HPDE6-E6E7 (cell line): ENCODE measurements at regions not wholly inside any gene's neighbourhood (a gene's known extent, or its start where the extent isn't known, plus 50 kb on each side); places are given as distances from the start of the nearest gene placed in this dataset.

Experiments used
- DNase-seq: peaks from one replicate; pipeline ENCODE4 v3.0.0; 2011; ENCODE audit warnings: missing footprints; ENCODE audit errors: extremely low spot score

DNA sequence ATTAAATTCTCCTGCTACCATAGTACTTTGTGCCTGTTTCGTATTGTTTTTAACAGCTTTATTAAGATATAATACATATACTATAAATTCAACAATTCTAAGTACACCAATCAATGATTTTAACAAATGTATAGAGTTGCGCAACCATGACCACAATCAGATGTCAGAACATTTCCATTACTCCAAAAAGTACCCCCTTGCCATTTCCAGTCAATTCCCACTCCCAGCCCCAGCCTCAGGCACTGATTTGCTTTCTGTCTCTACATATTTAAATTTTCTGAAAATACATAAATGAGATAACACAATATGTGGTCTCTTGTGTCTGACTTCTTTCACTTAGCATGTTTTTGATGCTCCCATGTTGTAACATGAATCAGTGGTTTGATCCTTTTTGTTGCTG lies 193.9 kb downstream of the FIGN start:
- DNase-seq = no peak

DNA sequence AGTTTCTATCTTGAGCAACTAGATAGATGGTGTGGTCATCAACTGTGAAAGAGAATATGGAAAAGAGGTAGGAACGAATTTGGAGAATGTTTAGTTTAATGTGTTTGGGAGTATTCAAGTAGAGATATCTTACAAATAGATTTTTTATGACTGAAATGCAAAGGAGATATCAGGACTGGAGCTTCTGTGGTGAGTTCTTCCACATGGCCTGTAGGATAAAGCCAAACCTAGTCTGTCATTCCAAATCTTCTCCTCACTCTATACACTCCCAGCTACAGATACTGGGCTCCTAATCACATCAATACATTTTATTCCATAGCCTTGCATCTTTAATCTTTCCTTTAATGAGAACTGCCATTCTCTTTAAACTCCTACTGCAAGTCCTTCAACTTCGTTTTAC lies 194.3 kb downstream of the FIGN start:
- DNase-seq = no peak

DNA sequence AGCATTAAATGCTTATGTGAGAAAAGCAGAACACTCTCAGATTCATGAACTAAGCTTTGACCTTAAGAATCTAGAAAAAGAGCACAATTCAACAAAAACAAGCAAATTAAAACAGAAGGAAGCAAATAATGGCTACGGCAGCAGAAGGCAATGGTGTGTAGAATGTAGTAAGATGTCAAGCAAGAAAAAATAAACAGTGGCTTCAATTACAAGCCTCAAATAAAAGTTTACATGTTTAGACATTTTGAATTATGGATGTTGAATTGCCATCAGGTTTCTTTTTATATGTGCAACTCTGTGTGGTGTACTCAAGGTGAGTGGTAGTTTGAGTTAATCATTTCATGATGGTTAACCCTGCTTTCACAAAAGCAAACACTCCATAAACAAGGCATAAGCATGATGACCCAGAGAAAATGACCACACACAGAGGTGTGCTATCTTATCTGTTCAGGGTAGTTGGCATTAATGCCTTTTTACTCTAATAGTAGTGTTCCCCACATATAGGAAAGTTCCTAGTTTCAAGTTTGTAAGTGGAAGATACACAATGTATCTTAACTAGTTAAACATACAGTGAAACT lies 207.1 kb downstream of the FIGN start:
- no peak for DNase-seq

DNA sequence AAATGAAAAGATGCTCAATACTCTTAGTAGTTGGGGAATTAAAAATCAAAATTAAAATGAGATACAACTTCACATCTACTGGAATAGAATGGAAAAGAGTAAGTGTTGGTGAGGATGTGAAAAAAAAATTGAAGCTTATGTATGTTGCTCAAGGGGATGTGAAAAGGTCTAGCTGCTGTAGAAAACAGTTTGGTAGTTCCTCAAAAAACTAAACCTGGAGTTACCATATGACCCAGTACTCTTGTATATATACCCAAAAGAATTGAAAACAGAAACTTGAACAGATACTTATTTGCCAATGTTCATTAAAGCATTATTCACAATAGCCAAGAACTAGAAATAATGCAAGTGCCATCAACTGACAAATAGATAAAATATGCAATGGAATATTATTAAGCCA lies 208.4 kb downstream of the FIGN start:
- no peak for DNase-seq

DNA sequence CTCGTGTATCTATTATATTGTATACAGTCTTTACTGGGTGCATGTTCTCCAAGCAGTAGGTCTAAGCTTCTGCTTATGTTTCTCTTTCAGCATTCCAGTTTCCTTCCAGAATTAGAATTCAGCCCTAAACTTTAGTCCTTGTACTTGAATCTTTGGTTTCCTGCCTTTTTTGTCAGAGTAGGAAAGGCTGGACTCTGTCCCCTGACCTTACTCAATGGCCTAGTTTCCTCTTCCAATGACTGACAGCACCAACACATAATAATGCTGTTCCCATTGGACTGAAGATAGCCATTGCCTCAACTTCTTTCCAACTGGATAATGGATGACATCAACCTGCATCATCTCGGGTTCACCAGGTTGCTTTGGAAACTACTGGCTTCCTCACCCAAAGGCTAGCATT lies 217.0 kb downstream of the FIGN start:
- DNase-seq = no peak

DNA sequence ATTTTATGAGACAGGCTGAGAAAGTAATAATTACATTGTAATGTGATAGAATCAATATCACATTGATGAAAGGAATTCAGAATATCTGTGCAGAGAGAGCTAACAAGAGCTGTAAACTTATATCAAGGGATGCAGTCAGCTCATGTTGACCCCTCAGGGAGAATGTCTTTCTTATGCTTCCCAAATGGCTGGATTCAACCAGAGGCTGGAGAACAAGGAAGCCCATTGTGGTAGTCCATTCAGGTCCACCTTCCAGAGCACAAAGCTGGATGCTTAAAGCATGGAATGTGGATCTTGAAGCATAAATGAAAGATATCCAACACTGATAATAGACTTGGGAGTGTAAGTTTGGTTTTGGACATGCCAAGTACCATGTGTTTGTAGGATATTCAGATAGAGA lies 220.0 kb downstream of the FIGN start:
- no peak for DNase-seq

DNA sequence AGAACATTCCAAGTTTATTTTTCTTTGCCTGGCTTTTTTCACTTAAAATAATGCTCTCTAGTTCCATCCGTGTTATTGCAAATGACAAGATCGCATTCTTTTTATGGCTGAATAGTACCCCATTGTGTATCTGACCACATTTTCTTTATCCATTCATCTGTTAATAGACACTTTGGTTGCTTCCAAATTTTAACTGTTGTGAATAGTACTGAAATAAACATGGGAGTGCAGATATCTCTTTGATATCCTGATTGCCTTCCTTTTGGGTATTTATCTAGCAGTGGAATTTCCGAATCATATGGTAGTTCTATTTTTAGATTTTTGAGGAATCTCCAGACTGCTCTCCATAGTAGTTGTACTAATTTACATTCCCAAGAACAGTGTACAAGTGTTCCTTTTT lies 230.5 kb downstream of the FIGN start:
- DNase-seq = no peak

DNA sequence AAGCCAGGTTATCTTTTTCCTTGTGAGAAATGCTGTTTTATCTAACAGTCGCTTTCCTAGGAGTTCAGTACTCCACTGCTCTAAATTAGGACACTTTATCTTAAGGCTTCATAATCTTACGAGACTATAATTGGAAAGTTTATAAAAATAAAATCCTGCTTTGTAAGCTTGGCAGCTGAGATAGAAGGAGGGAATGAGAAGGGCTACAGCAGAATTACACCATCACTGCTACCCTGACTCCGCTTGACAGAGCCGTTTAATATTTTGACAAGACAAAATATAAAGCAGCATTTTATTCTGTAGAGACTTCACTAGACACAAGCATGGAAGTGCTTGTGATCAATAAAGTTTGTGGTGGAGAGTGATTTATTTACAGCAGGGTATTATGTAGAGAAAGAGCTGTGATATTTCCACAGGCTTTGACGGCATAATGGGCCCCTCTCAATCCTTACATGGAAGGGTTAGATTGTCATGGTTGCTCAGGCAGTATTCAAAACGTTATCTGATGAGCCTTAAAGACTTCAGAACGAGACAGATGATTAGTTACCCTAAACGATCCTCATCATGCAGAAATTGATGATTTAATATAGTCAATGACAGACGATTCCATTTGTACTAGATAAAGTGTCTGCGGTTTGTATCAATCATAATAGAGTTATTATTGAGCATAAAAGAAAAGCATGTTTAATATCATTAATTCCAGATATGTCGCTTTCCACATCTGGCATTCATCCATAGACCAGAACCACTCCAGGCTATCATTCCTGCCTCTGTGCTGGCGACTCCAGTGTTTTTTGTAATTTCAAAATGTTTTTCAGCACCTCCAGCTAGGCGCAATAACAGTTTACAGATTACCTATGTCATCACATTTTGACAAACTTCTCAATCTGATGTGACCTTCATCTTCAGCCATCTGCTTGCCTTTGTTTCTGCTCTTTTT lies 242.2 kb downstream of the FIGN start:
- no peak for DNase-seq

DNA sequence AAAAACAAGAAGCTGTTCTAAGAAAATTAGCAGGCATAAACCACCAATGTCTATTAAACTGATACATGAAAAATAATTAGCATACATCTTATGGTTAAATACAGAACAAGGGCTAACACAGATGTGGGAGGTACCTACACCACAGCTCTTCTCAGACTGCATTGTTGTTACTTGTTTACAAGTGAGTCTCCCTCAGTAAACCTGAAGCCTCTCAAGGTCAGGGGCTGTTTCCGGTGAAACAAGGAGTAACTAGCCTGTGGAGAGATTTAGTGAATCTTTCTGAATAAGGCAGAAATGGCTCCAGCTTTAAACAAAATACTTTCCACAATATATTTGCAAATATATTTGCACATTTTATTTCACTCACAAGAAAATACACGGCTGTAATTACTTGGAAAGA lies 244.0 kb downstream of the FIGN start:
- no peak for DNase-seq

DNA sequence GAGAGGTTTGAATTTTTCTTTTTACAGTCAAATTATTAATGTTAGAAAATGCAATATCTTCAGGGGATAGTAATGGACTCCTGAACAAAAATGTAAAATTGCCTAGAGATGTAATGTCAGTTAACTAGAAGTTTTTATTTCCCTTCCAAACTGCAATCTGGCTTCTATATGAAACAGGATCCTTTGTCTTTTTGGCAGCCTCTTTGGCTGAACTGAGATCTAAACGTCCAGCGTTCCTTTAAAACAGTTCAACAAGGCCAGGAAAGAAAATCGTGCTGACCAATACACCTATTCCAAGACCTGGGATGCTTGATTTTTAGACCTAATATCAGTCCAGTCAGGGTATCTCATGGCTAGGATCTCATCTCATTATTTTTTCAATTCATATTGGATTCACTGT lies 245.5 kb downstream of the FIGN start:
- DNase-seq = no peak

DNA sequence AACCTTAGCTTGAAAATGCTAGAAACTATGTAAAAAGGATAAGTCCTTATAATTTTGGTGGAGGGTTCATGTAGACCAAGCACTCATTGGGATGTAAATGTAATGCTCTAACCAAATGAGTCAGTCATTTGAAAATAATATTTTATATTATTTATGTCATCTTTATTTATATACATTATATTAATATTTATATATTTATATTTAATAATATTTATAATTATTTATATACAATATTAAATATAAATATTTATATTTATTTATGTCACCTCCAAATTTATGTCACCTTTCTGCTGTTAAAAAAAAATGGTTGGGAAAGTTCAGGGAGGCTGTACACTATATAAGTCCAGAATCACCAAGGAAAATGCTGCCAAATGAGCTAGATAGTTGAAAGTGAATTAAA lies 254.3 kb downstream of the FIGN start:
- DNase-seq = no peak

DNA sequence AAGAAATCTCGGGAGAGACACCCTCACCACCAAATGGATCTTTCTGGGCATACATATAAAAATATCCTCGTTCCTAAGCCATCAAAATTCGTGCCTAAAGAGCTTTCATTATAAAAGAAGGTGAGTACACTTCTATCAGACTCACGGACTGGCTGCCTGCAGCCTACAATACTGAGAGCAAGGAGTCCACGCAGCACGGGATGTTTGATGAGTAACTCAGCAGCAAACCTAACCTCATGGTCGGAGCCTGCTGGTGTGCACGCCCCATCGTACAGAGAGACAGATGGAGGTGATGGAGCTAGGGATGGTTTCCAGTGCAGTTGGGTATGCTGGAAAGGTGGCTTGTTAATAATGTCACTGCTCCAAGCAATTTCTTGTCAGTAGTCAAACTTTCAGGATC lies 256.2 kb downstream of the FIGN start:
- DNase-seq = no peak

DNA sequence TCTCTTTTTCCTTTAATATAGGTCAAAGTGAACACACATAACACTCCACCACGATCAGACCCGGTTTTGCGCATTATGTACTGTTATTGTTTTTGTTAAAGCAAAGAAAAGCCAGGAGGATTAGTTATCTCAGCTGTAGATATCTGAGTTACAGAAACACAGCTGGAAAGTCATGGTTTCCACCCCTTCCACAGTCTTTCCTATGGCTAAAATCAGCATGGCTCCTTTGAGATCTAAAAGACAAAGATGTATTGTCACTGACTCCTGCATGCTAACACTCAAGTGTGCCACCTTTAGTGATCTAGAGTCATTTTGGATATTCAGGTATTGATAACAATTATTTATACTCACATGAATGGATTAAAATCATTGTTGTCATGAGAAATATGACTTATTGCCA lies 260.0 kb downstream of the FIGN start:
- DNase-seq = no peak

DNA sequence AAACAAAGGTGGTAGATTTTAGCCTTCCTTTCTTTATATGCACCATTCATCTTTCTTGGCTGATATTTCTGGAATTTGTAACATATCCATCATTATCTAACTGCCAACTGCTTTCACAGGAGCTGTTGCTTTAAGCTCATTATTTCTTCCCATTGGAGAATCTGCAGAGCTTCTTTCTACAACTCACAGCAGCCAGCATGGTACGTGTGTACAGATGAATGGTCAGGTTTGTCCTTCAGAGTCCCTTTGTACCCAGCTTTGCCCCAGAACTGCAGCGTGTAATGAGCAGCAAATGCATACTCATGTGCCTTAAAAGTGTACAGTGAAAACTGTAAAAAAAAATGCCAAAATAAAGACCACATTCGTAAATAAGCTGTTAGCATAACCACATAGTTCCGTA lies 260.9 kb downstream of the FIGN start:
- no peak for DNase-seq

DNA sequence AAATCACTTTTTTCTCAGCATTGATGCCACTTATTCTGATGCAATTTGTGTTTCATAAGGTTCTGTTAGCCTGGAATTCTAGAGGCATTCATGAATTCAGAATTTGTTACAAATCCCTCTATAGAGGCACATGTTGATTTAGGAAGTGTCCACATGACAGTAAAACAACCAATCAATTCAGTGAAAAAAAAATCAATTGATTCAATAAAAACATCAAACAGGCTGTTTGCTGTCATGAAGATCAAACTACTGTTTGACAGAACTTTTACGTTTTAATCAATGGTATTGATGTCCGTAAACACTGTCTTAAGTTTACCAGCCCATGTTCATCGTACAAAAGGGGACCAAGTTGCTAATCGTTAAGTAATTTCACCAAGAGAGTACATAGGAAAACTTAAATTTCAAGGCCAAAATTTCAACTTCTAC lies 261.5 kb downstream of the FIGN start:
- DNase-seq = no peak

DNA sequence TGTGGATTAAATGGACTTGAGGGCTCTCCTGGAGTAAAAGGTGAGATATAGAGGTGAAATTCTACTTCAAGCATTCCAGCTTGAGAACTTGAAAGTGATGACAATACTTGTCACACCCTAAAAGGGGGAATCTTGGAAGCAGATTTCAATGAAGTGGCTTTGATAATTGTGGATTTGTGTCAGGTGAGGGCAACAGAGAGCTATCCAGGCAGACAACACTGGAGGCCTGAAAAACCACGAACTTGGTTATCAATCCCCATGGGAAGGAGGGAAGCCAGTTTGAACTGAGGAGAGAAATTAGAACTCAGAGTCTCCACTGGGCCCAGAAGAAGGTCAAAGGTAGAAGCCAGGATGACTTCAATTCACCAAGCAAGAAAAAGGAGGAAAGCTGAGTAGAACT lies 263.9 kb downstream of the FIGN start:
- peak; percentile 2 for DNase-seq

DNA sequence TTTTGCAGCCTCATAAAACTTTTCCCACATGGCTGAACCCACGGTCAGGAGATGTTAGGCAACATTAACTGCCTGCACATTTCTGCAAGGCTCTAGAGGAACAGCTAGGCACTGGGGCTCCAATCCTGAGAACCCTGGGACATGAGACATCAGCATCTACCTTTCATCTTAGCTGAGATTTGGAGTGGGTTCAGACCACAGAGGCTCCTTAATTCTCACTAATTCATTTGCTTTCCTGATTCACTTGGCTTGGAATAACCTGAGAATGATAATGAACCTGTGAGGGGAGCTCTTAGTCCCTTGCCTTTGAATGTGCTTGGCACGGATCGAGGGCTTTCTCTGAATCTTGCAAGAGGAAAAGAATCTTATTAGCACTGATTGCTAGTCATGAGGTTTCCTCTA lies 266.2 kb downstream of the FIGN start:
- no peak for DNase-seq

DNA sequence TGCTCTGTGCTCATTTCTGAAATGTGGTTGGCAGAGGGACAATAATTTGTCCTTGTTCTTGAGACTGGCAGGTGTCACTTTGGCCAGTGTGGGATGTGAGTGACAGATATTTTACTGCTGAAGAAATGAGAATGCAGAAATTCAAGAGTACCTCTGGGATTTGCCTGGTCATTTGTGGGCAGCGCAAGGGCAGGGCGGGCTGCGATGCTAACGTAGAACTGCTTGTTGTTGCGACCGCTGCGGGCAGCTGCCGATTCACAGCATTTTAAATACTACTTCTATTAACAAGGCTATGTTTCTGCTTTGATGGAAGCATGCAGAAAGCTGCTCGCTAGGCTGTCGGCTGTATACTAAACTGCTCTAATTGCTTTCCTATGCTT lies 268.6 kb downstream of the FIGN start:
- DNase-seq = no peak

DNA sequence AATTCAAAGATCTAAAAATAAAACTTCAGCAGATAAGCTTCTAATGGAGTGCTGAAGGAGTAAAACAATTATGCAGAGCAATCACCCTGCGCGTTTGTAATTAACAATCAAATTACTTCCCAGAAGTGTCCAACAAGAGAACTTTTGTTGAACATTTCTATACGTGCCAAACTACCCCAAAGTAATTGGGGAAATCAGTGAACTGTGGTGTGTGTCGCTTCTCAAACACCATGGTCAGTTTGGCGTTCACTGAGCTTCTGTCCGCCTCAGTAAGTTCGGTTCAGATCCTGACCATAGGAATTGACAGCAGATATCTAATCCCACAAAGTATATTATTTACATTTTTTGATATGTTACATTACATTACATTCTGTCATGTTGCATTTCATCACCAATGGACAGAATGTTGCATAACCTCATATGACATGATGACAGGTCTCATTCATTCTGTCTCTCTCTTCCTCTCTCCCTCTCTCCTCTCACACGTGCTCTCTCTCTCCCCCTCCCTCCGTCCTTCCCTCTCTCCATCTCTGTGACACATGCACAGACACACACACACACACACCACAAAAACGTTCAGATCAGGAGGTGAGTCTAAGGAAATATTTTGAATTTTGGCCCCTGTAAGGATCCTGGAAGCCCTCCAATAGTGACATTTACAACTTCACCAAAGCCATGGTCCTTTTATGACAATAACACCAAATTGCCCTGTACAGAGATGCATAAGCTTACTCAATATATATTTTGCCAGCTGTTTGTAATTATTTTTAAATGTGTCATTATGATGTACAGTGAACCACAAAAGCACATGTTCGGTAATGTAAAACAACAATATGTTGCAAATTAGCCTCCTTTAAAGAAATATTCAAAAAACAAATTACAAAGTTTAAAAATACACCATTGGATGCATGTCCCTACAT lies 269.2 kb downstream of the FIGN start:
- no peak for DNase-seq

DNA sequence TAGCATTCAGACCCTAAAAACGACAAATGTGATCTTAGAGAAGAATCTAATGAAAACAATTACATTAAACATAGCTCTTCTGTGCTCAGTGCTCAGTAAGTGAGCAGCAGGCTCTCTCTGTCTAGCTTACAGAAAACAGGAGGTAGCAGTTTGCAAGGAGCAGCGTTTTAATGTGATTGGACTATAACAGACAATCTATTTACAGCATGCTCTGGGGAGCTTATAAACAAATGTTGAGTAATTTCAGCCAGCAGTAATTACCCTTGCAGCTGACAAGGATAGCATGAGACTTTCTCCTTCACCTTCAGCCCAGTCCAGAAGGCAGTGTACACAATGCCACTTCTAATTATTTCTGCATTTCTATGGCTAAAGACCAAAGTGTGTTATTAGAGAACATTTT lies 270.4 kb downstream of the FIGN start:
- DNase-seq = no peak

DNA sequence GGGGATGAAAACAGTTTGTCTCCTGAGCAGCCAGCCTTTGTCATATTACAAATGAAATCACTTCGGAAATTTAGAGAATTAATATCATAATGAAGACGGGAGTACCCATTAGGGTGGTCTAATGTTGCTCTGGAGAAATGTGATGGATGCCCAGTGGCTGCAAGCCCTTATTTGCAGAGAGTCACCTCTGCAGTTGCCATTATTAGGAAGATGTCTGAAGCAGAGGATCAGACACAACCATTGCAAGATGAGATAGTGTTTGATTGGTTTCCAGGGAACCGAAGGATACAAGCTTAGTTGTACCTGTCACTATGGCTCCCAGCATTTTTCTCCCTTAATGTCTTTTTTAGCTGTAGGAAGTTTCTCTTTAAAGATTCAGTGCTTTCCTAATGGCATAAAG lies 272.4 kb downstream of the FIGN start:
- DNase-seq = no peak

DNA sequence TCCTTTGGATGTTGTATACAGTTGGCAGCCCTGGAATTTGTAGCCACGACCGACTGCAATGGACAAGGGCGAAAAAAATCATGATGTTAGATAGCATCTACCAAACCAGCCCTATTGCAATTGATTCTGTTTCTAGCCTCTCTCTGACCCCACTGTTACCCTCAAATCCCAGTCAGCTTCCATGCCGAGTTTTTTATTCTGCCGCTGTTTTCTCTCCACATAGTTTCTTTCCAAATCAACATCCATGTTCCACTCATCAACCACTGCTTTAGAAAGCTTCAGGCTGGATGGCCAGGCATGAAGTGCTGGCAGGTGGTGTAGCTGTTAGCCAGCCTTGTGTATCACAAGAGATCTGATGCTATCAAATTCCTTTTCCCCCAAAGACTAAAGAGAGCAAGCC lies 272.8 kb downstream of the FIGN start:
- DNase-seq = no peak

DNA sequence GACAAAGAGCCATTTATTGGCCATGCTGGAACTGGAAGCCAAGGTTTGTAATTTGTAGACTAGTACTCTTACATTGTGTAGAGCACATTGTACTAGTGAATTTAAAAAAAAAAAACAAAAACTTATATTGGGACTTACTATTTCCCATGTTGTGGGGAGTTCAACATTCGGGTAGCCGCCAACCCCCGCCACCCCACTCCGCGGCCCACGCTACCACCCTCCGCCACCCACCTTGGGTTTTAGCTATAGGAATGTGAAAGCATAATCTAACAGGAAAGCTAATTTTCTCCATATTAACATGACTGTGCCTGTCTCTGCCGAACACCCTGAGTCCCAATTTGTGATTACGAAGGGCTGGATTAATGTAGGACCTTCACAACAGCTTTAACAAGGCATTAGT lies 275.8 kb downstream of the FIGN start:
- DNase-seq = no peak
